UCSD-AML1 (cell line): ENCODE measurements at regions not wholly inside any gene's neighbourhood (a gene's known extent, or its start where the extent isn't known, plus 50 kb on each side); places are given as distances from the start of the nearest gene placed in this dataset.

ENCODE experiments used
- DNase-seq: peaks from one replicate; lab custom pipeline; 2025; ENCODE audit not compliant: unreplicated experiment; lab: John Stamatoyannopoulos, UW

DNA sequence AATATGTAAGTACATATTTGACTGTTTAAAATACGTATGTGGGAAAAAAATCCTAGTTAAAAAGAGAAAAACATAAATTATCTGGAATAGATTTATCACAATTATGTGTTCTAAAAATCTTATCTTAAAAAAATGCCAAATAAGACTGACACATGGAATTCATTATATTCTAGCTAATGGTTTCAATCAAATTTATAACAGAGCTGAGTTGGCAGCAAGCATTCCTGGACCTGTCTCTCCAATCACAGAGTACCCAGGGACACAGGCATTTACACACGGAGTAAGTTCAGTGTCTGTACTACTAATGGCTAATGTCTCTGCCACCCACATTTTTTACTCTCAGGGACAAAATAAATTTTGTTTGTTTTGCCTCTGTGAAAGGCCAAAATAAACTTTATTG lies 122.3 kb downstream of the RPS12 start:
- DNase-seq: no peak

GRCh38 chr6:132937466-132937906 lies 123.1 kb downstream of the RPS12 start:
- DNase-seq: peak; percentile 18

GRCh38 chr6:132948889-132949288 lies 134.5 kb downstream of the RPS12 start:
- no peak for DNase-seq

DNA sequence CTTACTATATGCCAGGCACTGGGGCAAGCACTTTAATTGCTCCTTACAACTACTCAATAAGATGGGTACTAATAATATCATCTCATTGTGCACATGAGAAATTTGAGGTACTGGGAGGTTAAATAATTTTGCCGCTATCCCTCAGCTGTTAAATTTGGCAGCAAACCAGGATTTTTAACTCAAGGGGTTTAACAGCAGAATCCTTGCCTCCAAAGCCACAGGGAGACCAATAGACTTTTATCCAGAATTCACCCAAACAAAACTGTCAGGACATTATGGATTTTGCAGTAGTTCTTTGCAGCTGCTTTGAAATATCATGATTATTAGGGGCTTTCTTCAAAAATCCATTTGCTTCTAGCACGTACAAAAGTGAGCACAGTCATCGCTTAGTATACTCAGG lies 136.2 kb downstream of the RPS12 start:
- DNase-seq: no peak

GRCh38 chr6:132952031-132952867 lies 137.9 kb downstream of the RPS12 start:
- no peak for DNase-seq

- no peak for DNase-seq
These were observed 138.6 kb downstream of the RPS12 start for GRCh38 chr6:132952986-132953385.

DNA sequence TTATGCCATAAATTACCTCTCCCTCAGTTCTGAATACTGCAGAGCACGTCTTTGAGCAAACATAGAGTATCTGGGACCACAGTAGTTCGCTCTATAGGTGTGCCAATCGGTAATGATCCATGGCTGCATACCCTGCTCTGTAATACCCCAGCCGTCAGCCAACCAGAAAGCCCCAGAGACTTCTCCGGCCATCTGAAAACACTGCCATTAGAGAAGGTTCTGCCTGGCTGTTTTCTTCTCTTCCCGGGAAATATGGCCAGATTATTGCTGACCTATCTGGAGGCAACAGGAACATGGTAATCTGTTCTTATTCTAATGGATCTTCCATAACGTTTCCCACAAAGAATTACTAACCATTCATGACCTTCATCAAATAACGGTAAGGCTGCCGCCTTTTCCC lies 139.9 kb downstream of the RPS12 start:
- no peak for DNase-seq

DNA sequence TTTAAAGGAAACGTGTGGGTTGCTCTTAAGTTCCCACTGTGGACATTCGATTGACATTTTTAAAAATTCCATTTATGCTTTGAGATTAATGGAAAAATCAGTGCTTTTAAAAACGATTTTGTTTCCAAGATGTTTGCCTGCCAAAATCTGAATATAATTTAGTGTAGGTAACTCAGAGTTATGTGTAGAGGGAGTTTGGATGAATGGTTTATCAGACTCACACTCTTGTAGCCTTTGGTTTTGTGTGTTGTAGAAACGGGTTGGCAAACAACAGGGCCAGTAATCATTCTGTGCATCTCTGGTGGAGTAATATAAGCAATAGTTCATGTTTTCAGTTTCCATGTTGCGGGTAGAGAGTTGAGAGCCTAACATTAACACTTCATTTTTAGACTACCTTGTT lies 140.6 kb downstream of the RPS12 start:
- DNase-seq: no peak

- no peak for DNase-seq
These were observed 145.4 kb downstream of the RPS12 start for GRCh38 chr6:132959639-132960326.

GRCh38 chr6:132960720-132961119 lies 146.4 kb downstream of the RPS12 start:
- DNase-seq: no peak

DNA sequence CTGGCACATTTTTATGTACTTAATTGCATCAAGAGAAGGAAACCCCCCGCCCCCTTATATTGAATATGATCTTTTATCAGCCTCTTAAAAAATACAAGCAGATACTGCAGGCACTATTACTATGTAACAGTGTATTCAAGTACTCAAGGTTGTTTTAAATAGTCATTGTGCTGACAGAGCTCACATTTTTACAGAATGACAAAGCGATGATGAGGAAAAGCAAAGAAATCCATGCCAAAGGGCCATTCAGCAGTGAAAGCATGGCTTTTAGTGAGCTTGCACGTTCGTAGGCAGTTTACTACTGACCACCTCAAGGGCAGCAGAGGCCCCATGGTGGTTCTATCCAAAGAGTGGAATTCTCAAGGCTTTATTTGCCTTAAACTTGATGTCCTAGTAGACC lies 146.8 kb downstream of the RPS12 start:
- no peak for DNase-seq

DNA sequence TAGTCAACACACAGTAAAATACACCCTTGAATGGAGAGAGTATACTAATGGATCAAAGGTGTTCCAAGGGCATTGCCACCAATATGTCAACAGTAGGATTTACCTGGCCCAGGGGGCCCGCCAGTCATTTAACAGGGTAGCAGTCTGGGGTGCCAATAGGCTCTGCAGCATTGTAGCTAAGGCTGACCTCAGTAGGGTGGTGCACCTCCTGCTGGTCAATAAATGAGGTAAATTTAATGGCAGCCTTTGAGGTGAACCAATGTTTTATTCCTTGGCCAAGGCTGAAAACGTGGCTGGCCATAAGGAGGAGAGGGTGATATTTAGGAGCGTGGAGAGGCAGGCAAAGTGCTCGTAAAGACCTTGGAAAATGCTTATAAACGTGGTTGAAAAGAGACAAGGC lies 147.2 kb downstream of the RPS12 start:
- no peak for DNase-seq

DNA sequence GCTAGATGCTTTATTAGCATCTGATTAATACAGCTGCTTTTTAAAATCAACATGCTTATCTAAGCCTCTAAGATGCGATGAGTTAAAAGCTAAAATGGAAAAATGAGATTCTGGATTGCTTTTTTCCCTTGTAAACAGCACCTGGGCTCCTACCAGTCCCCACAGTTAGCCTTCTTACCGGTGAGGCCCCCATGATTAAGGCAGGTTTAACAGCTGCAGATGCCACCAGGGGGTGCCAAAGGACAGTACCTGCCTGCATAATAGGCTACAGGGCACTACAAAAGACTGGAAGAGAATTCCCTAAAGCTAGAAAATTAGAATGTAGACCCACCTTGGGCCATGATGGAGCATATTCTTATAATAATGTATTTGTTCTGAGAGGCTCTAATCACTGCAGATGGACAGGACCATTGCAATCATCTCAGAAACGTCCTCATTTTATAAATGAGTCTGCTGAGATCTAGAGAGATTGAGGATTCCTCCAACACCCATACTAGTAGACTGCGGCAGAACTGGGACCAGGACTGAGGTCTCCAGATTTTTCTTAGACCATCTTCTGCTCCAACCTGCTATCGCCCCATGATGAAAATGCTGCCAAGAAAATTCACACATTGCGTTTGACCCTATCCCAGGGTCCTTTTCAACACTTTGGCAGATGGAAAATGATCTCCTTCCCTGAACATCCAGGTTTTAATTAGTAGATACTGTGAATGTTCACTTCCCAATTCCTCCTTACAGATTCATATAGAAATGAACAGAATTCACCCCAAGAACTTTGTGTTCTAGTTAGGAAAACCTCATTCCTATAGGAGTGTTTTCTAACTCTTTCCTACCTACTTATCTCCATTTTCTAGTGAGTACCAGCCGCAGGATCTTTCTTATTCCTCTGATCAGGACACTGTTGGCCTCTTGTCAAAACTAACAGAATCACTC lies 148.8 kb downstream of the RPS12 start:
- peak; percentile 48 for DNase-seq

DNA sequence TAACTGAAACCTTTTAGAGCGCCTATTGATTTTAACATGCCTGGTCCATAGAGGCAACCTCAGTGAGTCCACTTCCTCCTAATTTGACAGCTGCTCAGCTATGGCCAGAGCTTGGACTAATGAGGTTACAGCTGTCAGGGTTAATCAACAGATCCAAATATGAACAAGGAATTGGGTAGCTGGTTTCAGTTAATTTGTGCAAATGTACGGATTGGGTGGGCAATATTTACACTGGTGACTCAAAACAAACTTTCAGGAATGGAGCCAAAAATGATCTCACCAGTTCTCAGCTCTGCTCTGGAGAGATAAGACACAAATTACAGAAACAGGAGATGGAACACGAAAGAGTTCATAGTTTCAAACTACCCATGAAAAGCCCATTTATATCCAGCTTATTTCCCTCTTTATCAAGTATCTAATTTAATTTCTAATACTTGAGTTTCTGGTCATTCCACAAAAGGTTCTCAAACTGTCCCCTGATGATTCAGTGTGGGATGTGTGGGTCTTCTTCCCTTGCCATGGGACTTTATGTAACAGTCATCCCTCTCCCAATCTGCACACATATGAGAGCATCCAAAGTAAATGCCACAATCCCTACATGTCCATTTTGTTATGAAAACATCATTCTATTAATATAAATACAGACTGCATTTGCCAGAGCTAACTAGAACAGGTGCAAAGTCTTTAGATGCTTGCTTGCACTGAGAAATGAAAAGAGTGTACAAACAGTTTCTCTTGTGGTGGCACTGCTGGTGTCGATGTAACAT lies 149.9 kb downstream of the RPS12 start:
- DNase-seq: no peak

DNA sequence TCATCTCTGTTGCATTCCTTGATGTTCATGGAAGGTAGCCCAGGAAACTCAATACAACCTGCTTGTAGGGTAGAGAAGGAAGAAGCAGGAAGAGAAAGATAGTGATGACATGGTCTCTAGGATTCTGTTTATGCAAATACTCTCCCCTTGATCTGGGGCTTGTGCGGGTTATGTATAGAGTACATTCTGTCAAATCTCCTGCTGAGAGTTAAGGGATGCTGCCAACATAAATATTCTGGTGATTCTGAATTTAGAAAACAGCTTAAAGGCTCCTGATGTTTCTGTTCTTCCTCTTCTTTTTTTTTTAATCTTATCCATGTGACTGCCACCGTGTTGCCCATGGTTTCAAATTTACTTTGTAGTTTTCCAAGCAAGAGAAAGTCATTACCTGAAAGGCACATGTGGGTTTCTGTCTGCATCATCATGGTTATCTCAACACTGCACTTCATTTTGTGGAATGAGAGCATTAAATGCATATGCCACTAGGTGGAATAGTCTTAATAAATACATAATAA lies 150.6 kb downstream of the RPS12 start:
- no peak for DNase-seq

- no peak for DNase-seq
These were observed 153.5 kb downstream of the RPS12 start for GRCh38 chr6:132967871-132968270.

- no peak for DNase-seq
These were observed 154.1 kb downstream of the RPS12 start for GRCh38 chr6:132968419-132968950.

GRCh38 chr6:132969196-132969595 lies 154.8 kb downstream of the RPS12 start:
- no peak for DNase-seq

GRCh38 chr6:132971676-132972075 lies 157.3 kb downstream of the RPS12 start:
- no peak for DNase-seq

DNA sequence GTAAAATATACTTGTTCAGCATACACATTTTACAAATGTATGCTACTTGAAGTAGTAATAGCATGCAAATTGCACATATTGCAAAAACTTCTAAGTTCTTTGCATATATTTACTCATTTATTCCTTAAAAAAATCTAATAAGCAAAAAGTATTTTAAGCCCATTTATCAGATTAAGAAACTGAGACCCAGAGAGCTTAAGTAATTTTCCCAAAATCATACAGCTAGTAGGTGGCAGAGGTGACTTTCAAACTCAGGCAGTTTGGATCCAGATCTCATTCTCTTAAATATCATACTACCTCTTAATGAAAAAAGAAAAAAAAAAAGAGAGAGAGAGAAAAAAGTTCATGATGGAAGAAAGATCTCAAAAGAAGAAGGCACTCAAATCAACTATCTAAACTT lies 157.9 kb downstream of the RPS12 start:
- DNase-seq: no peak
